Astrocyte (in vitro differentiated cells and primary cell): ENCODE measurements at regions not wholly inside any gene's neighbourhood (a gene's known extent, or its start where the extent isn't known, plus 50 kb on each side); places are given as distances from the start of the nearest gene placed in this dataset.

Experiments used
- DNase-seq: peaks from one replicate; pipeline ENCODE4 v3.0.0-alpha.2; 2010; ENCODE audit warnings: low read depth
- FAIRE-seq: peaks from 2 replicates; lab custom pipeline; 2011; peaks lifted over from hg19 to GRCh38; lab: Jason Lieb, UNC
- H2AFZ ChIP-seq: 2 replicates; pipeline ENCODE4 v1.6.0; 2012; ENCODE audit warnings: low read depth, low read length, inconsistent platforms
- H3K27ac ChIP-seq: 2 replicates; pipeline ENCODE4 v1.5.1; 2011; ENCODE audit warnings: low read depth, low read length, inconsistent platforms
- H3K27me3 ChIP-seq: 2 replicates; pipeline ENCODE4 v1.6.0; 2011; ENCODE audit warnings: low read length, inconsistent platforms; ENCODE audit not compliant: insufficient read depth
- H3K36me3 ChIP-seq: 2 replicates; pipeline ENCODE4 v1.5.1; 2011; ENCODE audit warnings: low read length, inconsistent platforms; ENCODE audit not compliant: insufficient read depth
- H3K4me1 ChIP-seq: 2 replicates; pipeline ENCODE4 v1.5.1; 2011; ENCODE audit warnings: low read length, inconsistent platforms; ENCODE audit not compliant: insufficient read depth
- H3K4me2 ChIP-seq: 2 replicates; pipeline ENCODE4 v1.6.0; 2012; ENCODE audit warnings: low read length, inconsistent platforms
- H3K4me3 ChIP-seq: 2 replicates; pipeline ENCODE4 v1.5.1; 2011; ENCODE audit warnings: low read depth, mild to moderate bottlenecking, low read length, inconsistent platforms; ENCODE audit not compliant: insufficient read depth
- H3K79me2 ChIP-seq: 2 replicates; pipeline ENCODE4 v1.6.0; 2012; ENCODE audit warnings: mild to moderate bottlenecking, low read length, inconsistent platforms; ENCODE audit not compliant: insufficient read depth
- H3K9ac ChIP-seq: 2 replicates; pipeline ENCODE4 v1.6.0; 2012; ENCODE audit warnings: mild to moderate bottlenecking, low read length, inconsistent platforms
- H3K9me3 ChIP-seq: 2 replicates; pipeline ENCODE4 v1.5.1; 2012; ENCODE audit warnings: low read depth, mild to moderate bottlenecking, low read length, inconsistent platforms; ENCODE audit not compliant: insufficient read depth
- H4K20me1 ChIP-seq: 2 replicates; pipeline ENCODE4 v1.6.0; 2012; ENCODE audit warnings: low read length, inconsistent platforms; ENCODE audit not compliant: insufficient read depth
- H3K27ac Mint-ChIP-seq: one replicate; pipeline ENCODE4 v1.8.0; 2021; ENCODE audit warnings: mild to moderate bottlenecking, mixed read lengths; ENCODE audit not compliant: unreplicated experiment
- H3K27me3 Mint-ChIP-seq: one replicate; pipeline ENCODE4 v1.8.0; 2021; ENCODE audit warnings: low read depth, mixed read lengths; ENCODE audit not compliant: unreplicated experiment
- H3K36me3 Mint-ChIP-seq: one replicate; pipeline ENCODE4 v1.8.0; 2021; ENCODE audit warnings: low read depth, mixed read lengths; ENCODE audit not compliant: unreplicated experiment
- H3K4me1 Mint-ChIP-seq: one replicate; pipeline ENCODE4 v1.8.0; 2021; ENCODE audit warnings: low read depth, mixed read lengths; ENCODE audit not compliant: unreplicated experiment
- H3K4me3 Mint-ChIP-seq: one replicate; pipeline ENCODE4 v1.8.0; 2021; ENCODE audit warnings: mild to moderate bottlenecking, moderate library complexity, mixed read lengths; ENCODE audit not compliant: unreplicated experiment
- H3K9me3 Mint-ChIP-seq: one replicate; pipeline ENCODE4 v1.8.0; 2021; ENCODE audit warnings: mild to moderate bottlenecking, mixed read lengths; ENCODE audit not compliant: unreplicated experiment
- EZH2 ChIP-seq: IDR thresholded peaks from 2 replicates; pipeline ENCODE4 v1.6.1; 2012; ENCODE audit warnings: mild to moderate bottlenecking, low read length, inconsistent platforms; ENCODE audit not compliant: insufficient read depth
- TF ChIP-seq, protein P1 (sequence below): IDR thresholded peaks from 2 replicates; pipeline ENCODE4 v1.5.1; 2011; ENCODE audit warnings: low read depth, mild to moderate bottlenecking, inconsistent platforms, low read length, moderate library complexity; ENCODE audit not compliant: insufficient read depth

DNA sequence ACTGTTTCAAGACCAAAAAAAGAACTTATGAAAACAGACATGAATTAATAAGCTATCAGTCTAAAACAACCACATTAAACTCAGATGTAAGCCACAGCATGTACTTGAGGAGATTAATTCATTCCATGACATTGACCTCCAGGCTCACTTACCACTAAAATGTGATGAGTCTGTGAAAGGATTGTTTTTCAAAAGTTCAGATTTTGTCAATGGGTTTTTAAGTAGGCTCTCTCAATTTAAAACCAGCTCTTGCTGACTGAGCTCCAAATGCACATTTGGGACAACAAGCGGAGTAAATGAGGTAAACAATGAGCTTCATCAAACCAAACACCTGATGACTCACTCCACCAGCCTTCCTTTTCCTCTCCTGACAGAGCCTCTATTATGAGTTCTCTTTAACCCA is 197.0 kb downstream of the SIM1 start:
- no peak overlapping the region for H3K9ac ChIP-seq
- no peaks in the 10 kb centered on the region for H3K27me3 Mint-ChIP-seq
- no peaks in the 10 kb centered on the region for H3K9me3 ChIP-seq
- peaks cover 31% of the 10 kb centered on the region for H3K4me1 Mint-ChIP-seq
- peak; percentile 92 for DNase-seq
- H3K4me3 Mint-ChIP-seq: no peak overlapping the region
- H3K79me2 ChIP-seq: no peaks in the 10 kb centered on the region
- no peak overlapping the region for H3K27ac ChIP-seq
- H3K36me3 ChIP-seq: no peaks in the 10 kb centered on the region
- no peaks in the 10 kb centered on the region for H3K36me3 Mint-ChIP-seq
- H3K4me1 ChIP-seq: peaks cover 11% of the 10 kb centered on the region
- H3K4me3 ChIP-seq: no peak overlapping the region
- no peak overlapping the region for H3K27ac Mint-ChIP-seq
- H3K27me3 ChIP-seq: no peaks in the 10 kb centered on the region
- H3K9me3 Mint-ChIP-seq: no peaks in the 10 kb centered on the region
- H2AFZ ChIP-seq: no peak overlapping the region
- H4K20me1 ChIP-seq: no peaks in the 10 kb centered on the region
- H3K4me2 ChIP-seq: peak overlapping the region; percentile 29
- TF ChIP-seq, protein P1, sequence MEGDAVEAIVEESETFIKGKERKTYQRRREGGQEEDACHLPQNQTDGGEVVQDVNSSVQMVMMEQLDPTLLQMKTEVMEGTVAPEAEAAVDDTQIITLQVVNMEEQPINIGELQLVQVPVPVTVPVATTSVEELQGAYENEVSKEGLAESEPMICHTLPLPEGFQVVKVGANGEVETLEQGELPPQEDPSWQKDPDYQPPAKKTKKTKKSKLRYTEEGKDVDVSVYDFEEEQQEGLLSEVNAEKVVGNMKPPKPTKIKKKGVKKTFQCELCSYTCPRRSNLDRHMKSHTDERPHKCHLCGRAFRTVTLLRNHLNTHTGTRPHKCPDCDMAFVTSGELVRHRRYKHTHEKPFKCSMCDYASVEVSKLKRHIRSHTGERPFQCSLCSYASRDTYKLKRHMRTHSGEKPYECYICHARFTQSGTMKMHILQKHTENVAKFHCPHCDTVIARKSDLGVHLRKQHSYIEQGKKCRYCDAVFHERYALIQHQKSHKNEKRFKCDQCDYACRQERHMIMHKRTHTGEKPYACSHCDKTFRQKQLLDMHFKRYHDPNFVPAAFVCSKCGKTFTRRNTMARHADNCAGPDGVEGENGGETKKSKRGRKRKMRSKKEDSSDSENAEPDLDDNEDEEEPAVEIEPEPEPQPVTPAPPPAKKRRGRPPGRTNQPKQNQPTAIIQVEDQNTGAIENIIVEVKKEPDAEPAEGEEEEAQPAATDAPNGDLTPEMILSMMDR: no peak
- no peak for TF ChIP-seq EZH2
- peak; percentile 78 for FAIRE-seq

DNA sequence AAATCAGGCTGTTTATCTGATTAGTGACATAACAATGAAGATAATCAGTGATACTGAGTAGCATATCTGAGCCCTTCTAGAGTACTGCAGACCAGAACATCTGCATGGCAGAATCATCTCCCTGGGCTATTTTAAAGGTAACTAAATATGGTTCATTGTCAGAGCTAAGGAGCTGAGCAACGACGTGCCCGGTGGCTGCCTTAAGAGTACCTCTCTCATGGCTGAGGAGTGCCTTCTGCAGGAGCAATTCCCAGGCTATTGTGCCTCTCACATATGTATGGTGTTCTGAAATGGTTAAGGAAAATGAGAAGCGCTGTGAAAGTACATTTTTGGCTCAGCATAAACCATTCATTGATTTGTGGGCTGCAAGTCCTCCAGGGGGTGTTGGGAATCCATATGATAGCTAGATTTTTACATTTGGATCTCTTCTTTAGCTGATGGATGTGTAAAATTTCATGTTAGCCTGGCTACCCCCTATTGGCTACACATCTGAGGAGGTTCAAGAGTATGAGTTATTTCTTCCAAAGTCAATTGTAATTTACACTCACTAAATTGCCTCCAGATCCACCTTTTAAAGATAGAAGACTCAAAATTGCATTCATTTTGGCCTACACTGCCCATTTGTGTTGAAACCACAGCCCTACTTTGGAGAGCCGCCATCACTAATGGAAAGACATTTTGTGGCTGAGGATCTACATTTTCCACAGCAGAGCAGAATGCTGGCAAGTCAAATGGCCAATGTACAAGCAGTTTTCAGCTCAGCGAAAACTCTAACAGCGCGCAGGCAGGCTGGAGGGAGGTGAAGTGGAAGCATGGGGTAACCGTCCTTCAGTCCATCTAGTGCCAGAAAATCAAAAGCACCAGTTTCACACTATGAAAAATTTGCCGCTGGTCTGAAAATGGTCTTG is 198.0 kb downstream of the SIM1 start:
- Histone ChIP-seq H3K27ac (no peak overlapping the region), H3K36me3 (no peaks in the 10 kb centered on the region), H3K9me3 (no peaks in the 10 kb centered on the region), H3K9ac (no peak overlapping the region), H3K4me1 (peaks cover 11% of the 10 kb centered on the region), H3K4me2 (no peak overlapping the region), H4K20me1 (no peaks in the 10 kb centered on the region), H3K27me3 (no peaks in the 10 kb centered on the region), H3K4me3 (no peak overlapping the region), H3K79me2 (no peaks in the 10 kb centered on the region), H2AFZ (no peak overlapping the region)
- no peaks in the 10 kb centered on the region for H3K27me3 Mint-ChIP-seq
- H3K9me3 Mint-ChIP-seq: no peaks in the 10 kb centered on the region
- H3K36me3 Mint-ChIP-seq: no peaks in the 10 kb centered on the region
- FAIRE-seq: no peak
- no peak overlapping the region for H3K4me3 Mint-ChIP-seq
- H3K27ac Mint-ChIP-seq: no peak overlapping the region
- TF ChIP-seq, protein P1: no peak
- no peak for TF ChIP-seq EZH2
- peaks cover 31% of the 10 kb centered on the region for H3K4me1 Mint-ChIP-seq
- DNase-seq: peak; percentile 40

DNA sequence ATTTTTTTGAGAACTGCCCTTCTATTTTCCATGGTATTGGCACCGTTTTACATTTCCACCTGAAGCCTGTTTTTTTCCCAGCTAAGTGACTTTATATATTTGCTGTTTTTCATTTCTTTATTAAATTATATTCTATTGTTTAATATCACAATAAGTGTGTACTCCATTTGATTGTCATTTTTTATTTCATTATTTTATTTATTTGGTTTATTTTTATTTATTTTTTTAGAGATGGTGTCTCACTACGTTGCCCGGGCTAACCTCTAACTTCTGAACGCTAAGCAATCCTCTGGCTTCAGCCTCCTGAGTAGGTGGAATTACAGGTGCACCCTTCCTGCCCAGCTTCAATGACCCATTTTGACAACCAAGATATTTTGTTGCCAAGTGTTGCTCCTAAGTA is 202.6 kb downstream of the SIM1 start:
- H2AFZ ChIP-seq: no peak overlapping the region
- Mint-ChIP-seq H3K4me1 (peaks cover 17% of the 10 kb centered on the region), H3K9me3 (no peaks in the 10 kb centered on the region), H3K36me3 (no peaks in the 10 kb centered on the region), H3K27ac (no peak overlapping the region), H3K4me3 (no peak overlapping the region), H3K27me3 (no peaks in the 10 kb centered on the region)
- no peak overlapping the region for H3K4me2 ChIP-seq
- no peak for FAIRE-seq
- no peaks in the 10 kb centered on the region for H3K27me3 ChIP-seq
- H3K4me3 ChIP-seq: no peak overlapping the region
- no peaks in the 10 kb centered on the region for H3K79me2 ChIP-seq
- no peaks in the 10 kb centered on the region for H4K20me1 ChIP-seq
- no peak for TF ChIP-seq EZH2
- TF ChIP-seq, protein P1: no peak
- H3K27ac ChIP-seq: no peak overlapping the region
- DNase-seq: no peak
- H3K36me3 ChIP-seq: no peaks in the 10 kb centered on the region
- peaks cover 4% of the 10 kb centered on the region for H3K4me1 ChIP-seq
- no peak overlapping the region for H3K9ac ChIP-seq
- no peaks in the 10 kb centered on the region for H3K9me3 ChIP-seq
